ENCODE measurements at regions not wholly inside any gene's neighbourhood (a gene's known extent, or its start where the extent isn't known, plus 50 kb on each side); places are given as distances from the start of the nearest gene placed in this dataset.

- TF ChIP-seq POLR2AphosphoS5 (IDR thresholded peaks at IDR 0.05), result no peak
- TF ChIP-seq CTCF (IDR thresholded peaks at IDR 0.05), result no peak
- no peak for TF ChIP-seq POLR2A (IDR thresholded peaks at IDR 0.05)
Measured at GRCh38 chr1:201589186-201589585, 50.3 kb downstream of the NAV1 start.
